ENCODE measurements at regions not wholly inside any gene's neighbourhood (a gene's known extent, or its start where the extent isn't known, plus 50 kb on each side); places are given as distances from the start of the nearest gene placed in this dataset.

GRCh38 chr15:37165395-37165794 lies 65.0 kb upstream of the MEIS2 start:
- no peaks in the 10 kb centered on the region for H3K36me3 ChIP-seq (replicated peaks)
- DNase-seq = no peak
- no peak overlapping the region for H3K27ac ChIP-seq
- no peak for TF ChIP-seq CTCF (IDR thresholded peaks at IDR 0.05; ENCODE audit: low read depth, low read length, missing control alignments)
- no peak overlapping the region for H3K4me3 ChIP-seq (ENCODE audit: low read depth, low read length)
- no peaks in the 10 kb centered on the region for H3K27me3 ChIP-seq (replicated peaks)
- in situ Hi-C loops (cut with HindIII; ENCODE audit: low pct_ligation_motif_present, low sequenced_read_pairs) = no loop called here

- DNase-seq = no peak
- Histone ChIP-seq H3K36me3 (replicated peaks) (no peaks in the 10 kb centered on the region), H3K27ac (no peak overlapping the region), H3K4me3 (ENCODE audit: low read depth, low read length) (no peak overlapping the region), H3K27me3 (replicated peaks) (no peaks in the 10 kb centered on the region)
- no peak for TF ChIP-seq CTCF (IDR thresholded peaks at IDR 0.05; ENCODE audit: low read depth, low read length, missing control alignments)
- in situ Hi-C loops (cut with HindIII; ENCODE audit: low pct_ligation_motif_present, low sequenced_read_pairs) = no loop called here
Measured at GRCh38 chr15:37166402-37166801, 66.1 kb upstream of the MEIS2 start.

GRCh38 chr15:37181339-37181738 lies 81.0 kb upstream of the MEIS2 start:
- no peak overlapping the region for H3K4me3 ChIP-seq (ENCODE audit: low read depth, low read length)
- no peaks in the 10 kb centered on the region for H3K27me3 ChIP-seq (replicated peaks)
- H3K36me3 ChIP-seq (replicated peaks) = no peaks in the 10 kb centered on the region
- in situ Hi-C loops (cut with HindIII; ENCODE audit: low pct_ligation_motif_present, low sequenced_read_pairs) = no loop called here
- TF ChIP-seq CTCF (IDR thresholded peaks at IDR 0.05; ENCODE audit: low read depth, low read length, missing control alignments) = no peak
- no peak for DNase-seq
- no peak overlapping the region for H3K27ac ChIP-seq

- H3K36me3 ChIP-seq (replicated peaks) = no peaks in the 10 kb centered on the region
- no peak for DNase-seq
- TF ChIP-seq CTCF (IDR thresholded peaks at IDR 0.05; ENCODE audit: low read depth, low read length, missing control alignments) = no peak
- no peak overlapping the region for H3K4me3 ChIP-seq (ENCODE audit: low read depth, low read length)
- no peak overlapping the region for H3K27ac ChIP-seq
- in situ Hi-C loops (cut with HindIII; ENCODE audit: low pct_ligation_motif_present, low sequenced_read_pairs) = no loop called here
- no peaks in the 10 kb centered on the region for H3K27me3 ChIP-seq (replicated peaks)
Measured at GRCh38 chr15:37199545-37199944, 99.2 kb upstream of the MEIS2 start.

GRCh38 chr15:37203050-37203449 lies 102.7 kb upstream of the MEIS2 start:
- in situ Hi-C loops (cut with HindIII; ENCODE audit: low pct_ligation_motif_present, low sequenced_read_pairs) = no loop called here
- Histone ChIP-seq H3K4me3 (ENCODE audit: low read depth, low read length) (no peak overlapping the region), H3K36me3 (replicated peaks) (no peaks in the 10 kb centered on the region), H3K27me3 (replicated peaks) (no peaks in the 10 kb centered on the region), H3K27ac (no peak overlapping the region)
- TF ChIP-seq CTCF (IDR thresholded peaks at IDR 0.05; ENCODE audit: low read depth, low read length, missing control alignments) = no peak
- DNase-seq = no peak

- in situ Hi-C loops (cut with HindIII; ENCODE audit: low pct_ligation_motif_present, low sequenced_read_pairs) = no loop called here
- no peaks in the 10 kb centered on the region for H3K36me3 ChIP-seq (replicated peaks)
- TF ChIP-seq CTCF (IDR thresholded peaks at IDR 0.05; ENCODE audit: low read depth, low read length, missing control alignments) = no peak
- H3K4me3 ChIP-seq (ENCODE audit: low read depth, low read length) = no peak overlapping the region
- no peak for DNase-seq
- no peak overlapping the region for H3K27ac ChIP-seq
- no peaks in the 10 kb centered on the region for H3K27me3 ChIP-seq (replicated peaks)
Measured at GRCh38 chr15:37204692-37205091, 104.3 kb upstream of the MEIS2 start.

All from brain microvascular endothelial cell (primary cell).